GM10266 (cell line): ENCODE measurements at regions not wholly inside any gene's neighbourhood (a gene's known extent, or its start where the extent isn't known, plus 50 kb on each side); places are given as distances from the start of the nearest gene placed in this dataset.

ENCODE experiments used
- DNase-seq: peaks from one replicate; pipeline ENCODE4 v3.0.0; 2012; ENCODE audit errors: extremely low spot score
- TF ChIP-seq, protein P1 (sequence below): IDR thresholded peaks from 2 replicates; pipeline ENCODE4 v1.5.1; 2012; ENCODE audit warnings: mild to moderate bottlenecking, low read depth; ENCODE audit not compliant: control insufficient read depth, insufficient read depth; ENCODE audit errors: missing control alignments

DNA sequence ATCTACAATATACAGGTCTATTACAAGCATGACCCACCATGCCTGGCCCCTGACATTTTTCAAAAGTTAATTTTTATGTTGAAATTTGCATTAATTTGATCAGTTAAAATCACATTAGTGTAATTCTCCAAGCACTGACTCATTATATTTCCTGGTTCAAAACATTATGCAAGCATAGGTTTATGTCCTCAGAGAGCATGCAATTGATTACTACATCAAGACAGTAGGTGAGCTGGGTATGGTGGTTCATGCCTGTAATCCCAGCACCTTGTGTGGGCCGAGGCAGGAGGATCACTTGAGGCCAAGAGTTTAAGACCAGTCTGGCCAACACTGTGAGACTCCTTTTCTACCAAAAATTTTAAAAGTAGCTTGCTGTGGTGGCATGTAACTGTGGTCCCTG is 248.8 kb upstream of the KLHL1 start:
- TF ChIP-seq, protein P1, sequence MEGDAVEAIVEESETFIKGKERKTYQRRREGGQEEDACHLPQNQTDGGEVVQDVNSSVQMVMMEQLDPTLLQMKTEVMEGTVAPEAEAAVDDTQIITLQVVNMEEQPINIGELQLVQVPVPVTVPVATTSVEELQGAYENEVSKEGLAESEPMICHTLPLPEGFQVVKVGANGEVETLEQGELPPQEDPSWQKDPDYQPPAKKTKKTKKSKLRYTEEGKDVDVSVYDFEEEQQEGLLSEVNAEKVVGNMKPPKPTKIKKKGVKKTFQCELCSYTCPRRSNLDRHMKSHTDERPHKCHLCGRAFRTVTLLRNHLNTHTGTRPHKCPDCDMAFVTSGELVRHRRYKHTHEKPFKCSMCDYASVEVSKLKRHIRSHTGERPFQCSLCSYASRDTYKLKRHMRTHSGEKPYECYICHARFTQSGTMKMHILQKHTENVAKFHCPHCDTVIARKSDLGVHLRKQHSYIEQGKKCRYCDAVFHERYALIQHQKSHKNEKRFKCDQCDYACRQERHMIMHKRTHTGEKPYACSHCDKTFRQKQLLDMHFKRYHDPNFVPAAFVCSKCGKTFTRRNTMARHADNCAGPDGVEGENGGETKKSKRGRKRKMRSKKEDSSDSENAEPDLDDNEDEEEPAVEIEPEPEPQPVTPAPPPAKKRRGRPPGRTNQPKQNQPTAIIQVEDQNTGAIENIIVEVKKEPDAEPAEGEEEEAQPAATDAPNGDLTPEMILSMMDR: no peak
- DNase-seq: no peak

DNA sequence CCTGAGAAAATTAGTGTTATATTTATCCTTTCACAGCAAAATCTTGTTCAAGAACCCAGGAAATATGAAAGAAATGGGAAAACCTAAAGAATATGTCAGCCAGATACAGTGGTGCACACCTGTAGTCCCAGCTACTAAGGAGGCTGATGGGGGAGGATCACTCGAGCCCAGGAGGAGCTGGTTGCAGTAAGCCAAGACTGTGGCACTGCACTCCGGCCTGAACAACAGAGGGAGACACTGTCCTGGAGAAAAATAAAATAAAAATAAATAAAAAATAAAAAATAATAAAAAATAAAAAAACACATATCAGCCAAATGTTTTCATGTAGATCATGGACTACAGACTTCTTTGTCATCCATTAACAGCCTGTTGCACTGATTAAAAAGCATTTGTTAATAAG is 244.8 kb upstream of the KLHL1 start:
- TF ChIP-seq, protein P1: no peak

DNA sequence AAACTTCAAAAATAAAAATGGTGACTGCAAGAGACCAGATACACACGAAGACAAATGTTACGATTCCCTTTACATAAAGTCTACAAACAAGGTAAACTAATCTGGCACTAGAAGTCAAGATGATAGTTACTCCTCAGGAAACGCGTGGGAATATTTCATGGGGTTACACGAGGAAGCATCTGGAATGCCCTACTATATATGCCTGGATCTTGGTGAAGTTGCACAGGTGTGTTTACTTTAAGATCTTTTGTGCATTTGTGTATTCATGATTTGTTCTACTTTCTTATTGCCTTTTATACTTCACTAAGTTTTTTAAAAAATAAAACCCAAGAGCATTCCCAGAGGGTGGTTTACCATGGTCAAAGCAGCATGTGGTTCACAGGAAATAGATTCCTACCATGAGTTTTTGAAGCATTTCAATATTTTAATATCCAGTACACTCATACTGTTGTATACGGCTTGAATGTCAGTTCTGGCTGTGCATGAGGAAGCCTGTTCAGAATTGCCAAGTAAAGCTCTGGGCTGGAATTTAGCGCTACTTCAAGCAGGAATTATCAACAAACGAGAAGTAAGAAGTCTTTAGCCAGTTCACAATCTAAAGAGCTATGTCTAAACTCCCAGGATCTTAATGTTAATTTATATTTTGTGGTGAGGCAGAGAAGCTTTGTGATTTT is 239.8 kb upstream of the KLHL1 start:
- TF ChIP-seq, protein P1: no peak
- no peak for DNase-seq

More for the DNA sequence above, 244.8 kb upstream of the KLHL1 start:
- DNase-seq: no peak

DNA sequence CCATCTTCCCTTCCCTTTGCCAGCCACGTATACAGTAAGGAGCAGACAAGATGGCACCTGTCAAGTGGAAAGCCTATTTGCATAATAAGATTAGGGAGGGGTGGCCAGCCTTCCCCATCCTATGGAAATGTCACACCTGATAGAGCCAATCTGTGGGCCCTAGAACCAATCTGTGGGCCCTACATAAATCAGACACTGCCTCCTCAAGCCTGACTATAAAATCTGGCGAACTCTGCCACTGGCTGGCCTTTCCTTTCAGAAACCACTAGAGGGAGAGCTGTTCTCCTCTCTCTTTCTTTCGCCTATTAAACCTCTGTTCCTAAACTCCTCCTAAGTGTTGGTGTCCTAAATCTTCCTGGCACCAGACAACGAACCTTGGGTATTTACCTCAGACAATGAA is 231.5 kb upstream of the KLHL1 start:
- TF ChIP-seq, protein P1: no peak
- no peak for DNase-seq

DNA sequence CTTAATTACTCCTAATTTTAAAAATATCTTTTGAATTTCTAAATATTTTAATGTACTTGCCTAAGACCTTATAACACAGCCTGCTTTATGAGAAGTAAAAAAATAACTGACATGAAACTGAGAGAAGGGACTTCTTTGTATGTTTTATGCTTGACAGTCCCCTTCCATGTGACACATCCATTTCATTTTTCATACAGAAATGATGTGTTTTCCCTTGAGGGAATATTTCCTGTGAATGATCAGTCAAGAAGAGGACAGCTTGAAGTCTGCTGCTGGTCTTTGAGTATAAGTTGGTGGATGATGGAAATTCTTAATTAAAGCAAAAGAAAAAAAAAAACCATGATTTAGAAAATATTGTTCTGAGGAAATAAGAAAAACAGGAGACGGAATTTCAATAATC is 230.4 kb upstream of the KLHL1 start:
- TF ChIP-seq, protein P1: no peak

DNA sequence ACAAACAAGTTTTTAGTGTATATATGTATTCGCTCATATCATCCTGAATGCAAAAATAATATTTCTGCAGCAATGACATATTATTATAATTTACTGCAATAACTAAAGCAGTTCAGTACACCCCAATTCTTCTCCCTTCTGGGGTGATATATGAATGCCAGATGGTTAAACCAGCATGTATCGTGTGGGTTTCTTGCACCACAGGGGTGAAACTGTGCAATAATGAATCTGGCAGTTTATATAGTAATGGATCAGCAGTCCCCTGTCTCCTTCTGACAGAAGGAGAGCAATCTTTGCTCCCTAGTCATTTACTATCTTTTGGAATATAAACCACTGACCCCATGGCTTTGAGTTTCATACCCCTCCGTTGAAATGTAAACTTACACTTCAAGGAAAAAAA is 228.6 kb upstream of the KLHL1 start:
- TF ChIP-seq, protein P1: no peak

More for the DNA sequence above, 230.4 kb upstream of the KLHL1 start:
- DNase-seq: no peak

DNA sequence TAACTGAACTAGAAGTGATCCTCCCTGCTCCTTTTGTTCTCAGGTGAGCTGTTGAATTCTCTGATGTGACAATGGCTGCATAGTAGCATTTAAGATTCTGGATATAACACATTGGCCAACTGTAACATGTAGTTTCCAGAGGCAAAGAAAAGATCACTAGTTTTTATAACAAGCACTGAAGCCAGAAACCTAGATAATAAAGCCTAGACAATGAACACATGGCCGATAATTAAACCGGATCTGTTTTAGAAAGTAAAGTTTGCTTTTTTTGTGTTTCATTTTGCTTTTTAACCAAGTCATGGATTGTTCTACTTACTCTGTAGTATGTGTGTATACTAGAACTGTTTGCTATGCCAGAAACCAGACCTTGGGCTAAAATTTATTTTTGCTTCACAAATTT is 225.5 kb upstream of the KLHL1 start:
- no peak for DNase-seq
- TF ChIP-seq, protein P1: no peak

More for the DNA sequence above, 228.6 kb upstream of the KLHL1 start:
- no peak for DNase-seq
